Lung (tissue), 9 donors: ENCODE measurements at regions not wholly inside any gene's neighbourhood (a gene's known extent, or its start where the extent isn't known, plus 50 kb on each side); places are given as distances from the start of the nearest gene placed in this dataset.
"Not testable (repeated sequence)": the region's sequence is repeated elsewhere in the genome, so short reads cannot be mapped to it uniquely, and the experiment has no call there.

Experiments used
- ATAC-seq: fragments of 200-7000 bp; cut with Tn5 transposase; one replicate; pipeline ENCODE4 v1.9.1; 2020; ENCODE audit warnings: moderate number of reproducible peaks; ENCODE audit not compliant: insufficient read depth, low FRiP score
- DNase-seq, 3 donors: peaks; one replicate each; pipeline ENCODE4 v3.0.0-alpha.2; 2013 to 2017
- H3K27ac ChIP-seq, 2 donors: one replicate each; pipeline ENCODE4 v1.5.1; 2013; ENCODE audit warnings: mild to moderate bottlenecking in 2 of 2, moderate library complexity in 2 of 2, control low read depth in 1 of 2, inconsistent platforms in 1 of 2, low read depth in 1 of 2, low read length in 1 of 2
- H3K27me3 ChIP-seq, 3 donors: one replicate each; pipeline ENCODE4 v1.5.1; 2013; ENCODE audit warnings: low read length in 2 of 3; ENCODE audit not compliant: control insufficient read depth in 3 of 3, insufficient read depth in 3 of 3
- H3K36me3 ChIP-seq, 4 donors: one replicate each; pipeline ENCODE4 v1.5.1; 2013; ENCODE audit warnings: low read length in 4 of 4, mild to moderate bottlenecking in 1 of 4, moderate library complexity in 1 of 4; ENCODE audit not compliant: control insufficient read depth in 4 of 4, insufficient read depth in 4 of 4
- H3K4me1 ChIP-seq, 5 donors: one replicate each; pipeline ENCODE4 v1.5.1; 2013; ENCODE audit warnings: low read length in 5 of 5, mild to moderate bottlenecking in 2 of 5, moderate library complexity in 1 of 5; ENCODE audit not compliant: control insufficient read depth in 5 of 5, insufficient read depth in 5 of 5
- H3K4me3 ChIP-seq: one replicate; pipeline ENCODE4 v1.5.1; 2013; ENCODE audit warnings: mild to moderate bottlenecking, control low read depth, moderate library complexity
- H3K9ac ChIP-seq, 2 donors: one replicate each; pipeline ENCODE4 v1.5.1; 2013; ENCODE audit warnings: low read length in 2 of 2, control low read depth in 1 of 2; ENCODE audit not compliant: insufficient read depth in 1 of 2
- H3K9me3 ChIP-seq, 4 donors: one replicate each; pipeline ENCODE4 v1.5.1; 2013; ENCODE audit warnings: low read length in 3 of 4, mild to moderate bottlenecking in 1 of 4, moderate library complexity in 1 of 4; ENCODE audit not compliant: control insufficient read depth in 4 of 4, insufficient read depth in 3 of 4
- WGBS, 2 donors: extraction: QIAGEN DNeasy Blood & Tissue Kit; methylation state at CpG; one replicate each; pipeline ENCODE4 v1.1.7; 2013; 5-methylcytosine and 5-hydroxymethylcytosine counted together
- donor health status: Bipolar disorder and iron deficiency.
- donor health status: healthy.
- donor health status: DM: yes; HTN: yes; CAD: no.

DNA sequence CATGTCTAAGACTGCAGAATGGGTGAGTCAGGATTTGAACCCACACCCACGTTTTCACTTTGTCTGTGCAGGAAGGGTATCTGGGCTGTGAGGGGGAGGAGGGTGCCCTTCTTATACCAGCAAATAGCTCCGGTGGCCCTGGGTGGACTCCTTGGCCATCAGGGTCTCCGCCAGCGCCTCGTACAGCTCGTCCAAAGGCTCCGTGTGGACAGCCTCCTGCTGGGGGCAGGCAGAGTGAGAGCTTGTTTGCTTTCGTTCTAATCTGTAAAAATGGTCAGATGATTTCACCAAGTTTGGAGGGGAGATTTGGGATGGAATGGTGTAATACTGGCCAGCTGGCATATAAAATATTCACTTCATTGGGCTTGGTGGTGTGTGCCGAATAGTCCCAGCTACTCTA is 111.7 kb upstream of the CCZ1B start:
- H3K9ac ChIP-seq, H3K27ac ChIP-seq, H3K4me3 ChIP-seq, ATAC-seq, H3K4me1 ChIP-seq, H3K36me3 ChIP-seq, H3K27me3 ChIP-seq, DNase-seq, H3K9me3 ChIP-seq: not testable (repeated sequence)
- 86 to 88% methylated on average over 8 of the region's 9 CpGs for WGBS, 2 donors

DNA sequence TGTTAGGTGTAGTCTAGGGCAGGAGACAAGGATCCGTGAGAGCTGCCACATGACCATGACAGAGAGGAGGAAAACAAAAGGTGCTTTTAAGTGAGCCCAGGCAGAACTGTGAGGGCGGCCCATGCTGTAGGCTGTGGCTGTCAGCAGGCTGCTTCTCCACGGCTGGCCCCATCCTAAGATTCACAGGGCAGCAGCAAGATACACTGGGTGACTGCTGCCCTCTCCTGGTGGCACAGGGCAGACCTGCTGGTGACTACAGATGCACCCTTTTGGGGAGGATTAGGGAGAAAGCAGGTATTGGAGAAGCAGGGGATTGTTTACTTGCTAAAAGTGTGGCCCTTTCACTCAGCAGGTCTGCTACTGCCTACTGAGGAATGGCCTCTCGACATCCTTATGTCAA is 112.2 kb upstream of the CCZ1B start:
- not testable (repeated sequence) for H3K36me3 ChIP-seq, DNase-seq, H3K27ac ChIP-seq, H3K9ac ChIP-seq, H3K4me1 ChIP-seq, ATAC-seq, H3K4me3 ChIP-seq, H3K27me3 ChIP-seq, H3K9me3 ChIP-seq
- WGBS, 2 donors, result 32% methylated on average over 3 to 4 of the region's 4 CpGs

- not testable (repeated sequence) for H3K9me3 ChIP-seq, DNase-seq, H3K4me3 ChIP-seq, ATAC-seq, H3K27me3 ChIP-seq, H3K27ac ChIP-seq, H3K36me3 ChIP-seq, H3K9ac ChIP-seq, H3K4me1 ChIP-seq
- 88 to 97% methylated on average over 10 to 11 of the region's 11 CpGs for WGBS, 2 donors
These were observed 113.1 kb upstream of the CCZ1B start for GRCh38 chr7:6939126-6939525.

DNA sequence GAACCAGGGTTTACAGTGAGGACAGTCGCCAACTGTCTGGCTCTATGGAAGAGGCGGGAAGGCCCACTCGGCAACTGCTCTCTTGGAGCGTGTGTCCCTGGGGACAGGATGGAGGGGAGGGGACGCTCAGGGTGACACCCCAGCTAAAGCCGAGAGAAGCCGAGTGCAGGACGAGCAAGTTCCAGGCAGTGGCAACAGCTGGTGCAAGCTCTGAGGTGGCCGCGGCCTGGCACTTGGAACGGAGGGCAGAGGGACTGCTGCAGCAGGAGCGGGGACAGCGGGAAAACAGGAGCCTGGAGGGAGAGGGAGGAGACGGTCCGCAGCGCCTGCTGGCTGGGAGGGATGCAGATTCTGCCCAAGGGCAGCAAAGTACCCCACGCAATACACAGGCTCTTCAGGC is 113.8 kb upstream of the CCZ1B start:
- H3K4me3 ChIP-seq, H3K27me3 ChIP-seq, DNase-seq, H3K27ac ChIP-seq, ATAC-seq, H3K36me3 ChIP-seq, H3K9me3 ChIP-seq, H3K4me1 ChIP-seq, H3K9ac ChIP-seq: not testable (repeated sequence)
- WGBS, 2 donors, result 85 to 91% methylated on average over 11 to 17 of the region's 17 CpGs

GRCh38 chr7:6946873-6947272 is 120.8 kb upstream of the CCZ1B start:
- DNase-seq, H3K27me3 ChIP-seq, ATAC-seq, H3K36me3 ChIP-seq, H3K4me1 ChIP-seq, H3K27ac ChIP-seq, H3K9me3 ChIP-seq, H3K9ac ChIP-seq, H3K4me3 ChIP-seq: not testable (repeated sequence)
- 80% methylated on average over 5 of the region's 5 CpGs for WGBS, 2 donors

DNA sequence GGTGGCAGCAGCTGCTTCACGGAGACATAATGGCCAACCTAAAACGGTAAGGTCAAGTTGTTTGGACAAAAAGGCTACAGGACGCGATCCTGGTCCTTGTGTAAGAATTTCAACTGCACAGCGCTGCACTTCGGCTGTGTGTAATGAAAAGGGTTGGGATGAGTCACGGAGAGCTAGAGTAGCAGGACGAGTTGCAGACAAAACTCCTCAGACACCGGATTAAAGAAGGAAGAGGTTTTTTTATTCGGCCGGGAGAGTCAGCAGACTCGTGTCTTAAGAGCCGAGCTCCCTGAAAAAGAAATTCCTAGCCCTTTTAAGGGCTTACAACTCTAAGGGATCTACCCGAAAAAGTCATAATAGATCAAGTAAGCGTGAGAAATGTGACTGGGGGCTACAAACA is 124.2 kb upstream of the CCZ1B start:
- DNase-seq, ATAC-seq, H3K27me3 ChIP-seq, H3K9ac ChIP-seq, H3K36me3 ChIP-seq, H3K4me3 ChIP-seq, H3K4me1 ChIP-seq, H3K27ac ChIP-seq, H3K9me3 ChIP-seq: not testable (repeated sequence)
- 34 to 50% methylated on average over 13 to 15 of the region's 15 CpGs for WGBS, 2 donors

GRCh38 chr7:6951553-6951952 is 125.5 kb upstream of the CCZ1B start:
- not testable (repeated sequence) for H3K9me3 ChIP-seq, H3K4me3 ChIP-seq, H3K27ac ChIP-seq, H3K36me3 ChIP-seq, ATAC-seq, DNase-seq, H3K27me3 ChIP-seq, H3K9ac ChIP-seq, H3K4me1 ChIP-seq
- 93 to 97% methylated on average over 2 of the region's 2 CpGs for WGBS, 2 donors

- 37 to 46% methylated on average over 15 to 16 of the region's 16 CpGs for WGBS, 2 donors
- not testable (repeated sequence) for H3K9me3 ChIP-seq, H3K27me3 ChIP-seq, ATAC-seq, H3K9ac ChIP-seq, H3K36me3 ChIP-seq, H3K4me3 ChIP-seq
- DNase-seq, result peak in 1 of 3 donors; percentile 2
- H3K27ac ChIP-seq, result peak overlapping the region in 1 of 2 donors; percentile 92
- peaks cover 0 to 12% (median 0%) of the 10 kb centered on the region in 5 donors for H3K4me1 ChIP-seq
These were observed 127.2 kb upstream of the CCZ1B start for GRCh38 chr7:6953138-6953797.
